HG03039 (cell line): ENCODE measurements at regions not wholly inside any gene's neighbourhood (a gene's known extent, or its start where the extent isn't known, plus 50 kb on each side); places are given as distances from the start of the nearest gene placed in this dataset.
"Not testable (repeated sequence)": the region's sequence is repeated elsewhere in the genome, so short reads cannot be mapped to it uniquely, and the experiment has no call there.

Experiments used
- ATAC-seq: cut with Tn5 transposase; IDR thresholded peaks from one replicate; pipeline ENCODE4 v1.9.1; 2021; ENCODE audit warnings: mild to moderate bottlenecking, moderate library complexity; ENCODE audit not compliant: unreplicated experiment

GRCh38 chr10:62935022-62935421, 118.9 kb upstream of the EGR2 start:
- ATAC-seq: no peak

GRCh38 chr10:62934258-62934657, 118.1 kb upstream of the EGR2 start:
- no peak for ATAC-seq

- ATAC-seq: not testable (repeated sequence)
Observed at GRCh38 chr10:62928763-62929162, 112.6 kb upstream of the EGR2 start.

- no peak for ATAC-seq
Observed at GRCh38 chr10:62926407-62926806, 110.2 kb upstream of the EGR2 start.

- no peak for ATAC-seq
Observed at GRCh38 chr10:62924344-62924748, 108.2 kb upstream of the EGR2 start.

GRCh38 chr10:62919776-62920175, 103.6 kb upstream of the EGR2 start:
- no peak for ATAC-seq

- no peak for ATAC-seq
Observed at GRCh38 chr10:62917475-62918238, 101.5 kb upstream of the EGR2 start.

GRCh38 chr10:62916141-62916603, 100.0 kb upstream of the EGR2 start:
- no peak for ATAC-seq

- no peak for ATAC-seq
Observed at GRCh38 chr10:62915158-62915557, 99.0 kb upstream of the EGR2 start.

- no peak for ATAC-seq
Observed at GRCh38 chr10:62912086-62912485, 95.9 kb upstream of the EGR2 start.

- no peak for ATAC-seq
Observed at GRCh38 chr10:62911210-62911963, 95.2 kb upstream of the EGR2 start.

- peak; percentile 47 for ATAC-seq
Observed at GRCh38 chr10:62907470-62908212, 91.5 kb upstream of the EGR2 start.

GRCh38 chr10:62904281-62904875, 88.2 kb upstream of the EGR2 start:
- no peak for ATAC-seq

GRCh38 chr10:62903828-62904227, 87.7 kb upstream of the EGR2 start:
- no peak for ATAC-seq

GRCh38 chr10:62900829-62901571, 84.8 kb upstream of the EGR2 start:
- ATAC-seq: no peak

- no peak for ATAC-seq
Observed at GRCh38 chr10:62899311-62899710, 83.1 kb upstream of the EGR2 start.

GRCh38 chr10:62895063-62895462, 78.9 kb upstream of the EGR2 start:
- ATAC-seq: no peak

GRCh38 chr10:62894156-62894555, 78.0 kb upstream of the EGR2 start:
- ATAC-seq: no peak

- no peak for ATAC-seq
Observed at GRCh38 chr10:62893036-62893435, 76.9 kb upstream of the EGR2 start.

GRCh38 chr10:62890395-62890794, 74.2 kb upstream of the EGR2 start:
- no peak for ATAC-seq
